Ramos (cell line): ENCODE measurements at regions not wholly inside any gene's neighbourhood (a gene's known extent, or its start where the extent isn't known, plus 50 kb on each side); places are given as distances from the start of the nearest gene placed in this dataset.
"Not testable (repeated sequence)": the region's sequence is repeated elsewhere in the genome, so short reads cannot be mapped to it uniquely, and the experiment has no call there.

Experiments used
- in situ Hi-C: fragments of 300-500 bp; cut with MboI; formaldehyde crosslinking; loops from one replicate; pipeline ENCODE4 v1.14.3; 2022; ENCODE audit warnings: low sequenced_read_pairs; ENCODE audit not compliant: unreplicated experiment

DNA sequence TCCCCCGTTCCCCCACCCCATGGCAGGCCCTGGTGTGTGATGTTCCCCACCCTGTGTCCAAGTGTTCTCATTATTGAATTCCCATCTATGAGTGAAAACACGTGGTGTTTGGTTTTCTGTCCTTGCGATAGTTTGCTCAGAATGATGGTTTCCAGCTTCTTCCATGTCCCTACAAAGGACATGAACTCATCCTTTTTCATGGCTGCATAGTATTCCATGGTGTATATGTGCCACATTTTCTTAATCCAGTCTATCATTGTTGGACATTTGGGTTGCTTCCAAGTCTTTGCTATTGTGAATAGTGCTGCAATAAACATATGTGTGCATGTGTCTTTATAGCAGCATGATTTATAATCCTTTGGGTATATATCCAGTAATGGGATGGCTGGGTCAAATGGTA is 135.0 kb upstream of the CCND2 start:
- in situ Hi-C loops, result not testable (repeated sequence)

DNA sequence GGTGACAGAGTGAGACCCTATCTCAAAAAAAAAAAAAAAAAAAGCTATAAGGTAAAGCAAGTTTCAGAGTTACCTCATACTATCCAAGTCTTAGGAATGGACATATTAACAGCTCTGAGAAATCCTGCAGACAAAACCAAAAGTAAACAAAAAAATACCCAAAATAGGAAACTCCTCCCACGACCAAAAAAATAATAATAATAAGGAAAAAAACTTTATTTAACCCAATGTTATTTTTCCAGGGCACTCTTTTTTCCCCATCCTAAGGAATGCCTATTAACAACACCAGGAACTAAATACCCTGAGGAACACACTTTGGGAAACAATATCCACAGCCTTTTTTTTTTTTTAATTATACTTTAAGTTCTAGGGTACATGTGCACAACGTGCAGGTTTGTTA is 135.5 kb upstream of the CCND2 start:
- in situ Hi-C loops, result no loop called here

DNA sequence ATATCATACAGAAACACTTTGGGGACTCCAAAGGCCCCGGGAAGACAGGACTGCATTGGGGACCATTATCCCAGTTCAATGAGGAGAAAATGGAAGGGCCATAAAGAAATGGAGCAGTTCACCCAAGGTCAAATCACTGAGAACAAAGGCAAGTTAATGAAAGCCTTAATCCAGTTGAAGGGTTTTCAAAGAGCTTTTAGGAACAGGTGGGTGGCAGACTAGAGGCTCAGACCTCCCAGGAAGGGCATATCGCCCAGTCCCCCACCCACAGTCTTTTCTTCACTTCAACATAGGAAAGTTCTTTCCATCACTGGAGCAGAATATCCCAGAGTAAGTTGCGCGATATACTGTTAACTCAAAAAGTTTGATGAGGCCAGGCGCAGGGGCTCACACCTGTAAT is 136.1 kb upstream of the CCND2 start:
- in situ Hi-C loops, result no loop called here

DNA sequence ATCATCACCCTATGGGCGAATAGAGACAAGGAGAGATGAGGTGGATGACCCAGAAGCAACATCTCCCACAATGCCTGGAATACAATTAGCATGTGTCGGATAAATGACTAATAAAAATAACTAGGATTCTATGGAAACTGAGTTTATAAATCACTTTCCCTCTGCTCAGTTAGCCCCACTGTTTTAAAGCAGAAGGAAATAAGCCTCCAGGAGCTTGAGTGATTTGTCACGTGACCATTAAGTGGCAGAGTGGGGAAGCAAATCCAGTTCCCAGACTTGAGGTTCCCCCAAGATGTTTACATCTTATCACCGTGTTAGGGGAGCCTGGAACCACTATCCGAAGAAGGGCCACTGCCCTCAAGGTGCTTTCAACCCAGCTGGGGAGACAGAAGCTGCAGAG is 136.5 kb upstream of the CCND2 start:
- in situ Hi-C loops, result no loop called here

DNA sequence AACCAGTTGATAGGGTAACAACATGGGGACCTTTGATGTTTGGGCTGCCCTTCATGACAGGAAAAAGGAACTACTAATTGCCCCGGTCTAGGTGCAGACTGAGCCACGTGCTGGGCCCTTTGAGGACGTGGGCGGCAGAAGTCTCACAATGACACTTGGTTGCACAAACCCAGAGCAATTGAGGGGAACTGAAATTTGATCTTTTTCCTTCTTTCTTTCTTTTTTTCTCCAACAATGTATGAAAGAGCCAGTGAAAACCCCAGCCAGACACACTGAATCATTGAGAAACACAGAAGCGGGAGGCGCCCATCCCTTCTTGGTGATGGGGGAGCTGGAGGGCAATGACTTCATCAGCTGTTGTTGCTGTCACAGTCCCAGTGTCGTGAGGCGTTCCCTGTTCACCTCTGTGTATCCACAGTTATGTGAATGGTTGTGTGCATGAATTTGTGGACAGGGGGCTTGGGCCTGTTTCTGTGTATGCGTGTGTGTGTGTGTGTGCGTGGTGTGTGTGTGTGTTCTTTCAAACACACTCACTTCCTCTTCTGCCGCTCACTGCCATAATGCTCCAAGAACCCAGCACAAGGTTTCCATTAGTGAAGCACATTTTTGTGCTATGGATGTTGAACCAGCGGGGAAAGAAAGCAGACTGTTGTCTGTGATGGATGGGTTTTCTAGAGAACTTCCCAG is 137.5 kb upstream of the CCND2 start:
- in situ Hi-C loops, result no loop called here

DNA sequence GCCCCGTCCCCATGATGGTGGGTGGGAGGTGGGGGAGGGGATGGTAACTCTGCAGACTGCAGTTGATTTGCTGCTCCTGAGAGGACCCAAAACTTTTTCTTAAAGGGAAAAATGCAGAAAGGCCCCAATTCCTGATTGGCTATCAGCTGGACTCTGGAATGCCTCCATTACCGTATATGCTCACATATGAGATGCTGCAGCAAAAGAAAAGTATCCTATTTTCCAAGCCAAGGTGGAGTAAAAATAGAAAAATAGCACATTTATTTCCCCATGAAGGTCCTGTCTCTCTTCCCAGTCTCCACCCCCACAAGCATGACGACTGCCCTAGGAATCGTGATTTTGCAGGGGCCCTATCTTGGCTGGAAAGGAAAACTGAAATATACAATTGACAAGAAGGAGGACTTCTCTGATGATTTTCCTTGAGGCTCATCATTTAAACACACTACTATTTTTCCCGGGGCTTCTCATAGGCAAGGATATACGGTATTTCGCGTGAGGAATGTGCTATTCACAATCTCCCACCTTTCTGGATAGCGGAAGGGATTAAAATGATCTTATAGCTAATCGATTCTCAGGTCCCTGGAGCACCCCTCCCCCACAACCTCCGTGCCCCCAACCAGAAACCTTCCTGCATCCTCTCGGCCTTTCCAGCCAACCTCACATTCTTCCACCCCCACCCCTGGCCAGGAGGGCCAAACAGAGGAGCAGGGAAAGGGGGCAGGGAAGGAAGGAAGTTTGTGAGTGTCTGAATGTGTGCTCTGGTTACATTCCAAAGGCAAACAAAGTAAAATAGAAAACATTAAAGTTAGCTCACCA is 138.9 kb upstream of the CCND2 start:
- in situ Hi-C loops, result no loop called here

DNA sequence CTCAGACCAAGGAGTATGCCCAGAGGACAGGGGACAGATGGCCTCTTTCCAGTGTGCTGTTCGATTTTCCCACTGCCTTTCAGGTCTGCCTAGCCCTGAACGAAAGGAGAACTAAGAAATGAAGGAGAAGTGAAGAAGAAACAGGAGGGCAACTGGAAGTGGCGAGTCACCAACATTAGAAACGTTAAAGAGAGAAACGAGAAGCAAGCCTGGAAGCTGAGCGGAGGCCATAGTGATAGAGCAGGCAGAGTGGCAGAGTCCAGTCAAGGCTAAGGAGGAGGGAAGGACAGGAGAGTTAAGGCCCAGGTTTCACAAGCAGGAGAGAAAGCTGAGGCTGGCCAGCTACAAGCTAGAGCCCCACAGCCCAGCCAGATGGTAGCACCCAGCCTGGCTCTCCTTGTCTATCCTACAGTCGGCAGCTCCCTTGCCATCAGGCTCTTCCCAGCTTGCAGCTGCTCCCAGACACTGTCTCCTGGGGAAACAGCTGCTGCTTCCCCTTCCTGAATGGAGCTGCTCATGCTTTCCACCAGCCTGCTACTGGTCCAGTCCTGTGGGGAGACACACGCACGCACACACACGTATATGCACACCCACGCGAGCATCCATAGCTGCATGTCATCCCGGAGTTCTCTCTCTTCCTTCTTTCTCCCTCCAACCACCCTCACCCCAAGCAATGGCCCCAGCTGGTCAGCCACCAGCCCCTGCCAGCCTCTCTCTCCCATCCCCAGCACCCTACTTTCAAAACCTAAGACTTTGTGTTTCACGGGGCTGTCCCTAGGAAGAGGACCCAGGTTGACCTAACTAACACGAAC is 139.7 kb upstream of the CCND2 start:
- in situ Hi-C loops, result no loop called here

DNA sequence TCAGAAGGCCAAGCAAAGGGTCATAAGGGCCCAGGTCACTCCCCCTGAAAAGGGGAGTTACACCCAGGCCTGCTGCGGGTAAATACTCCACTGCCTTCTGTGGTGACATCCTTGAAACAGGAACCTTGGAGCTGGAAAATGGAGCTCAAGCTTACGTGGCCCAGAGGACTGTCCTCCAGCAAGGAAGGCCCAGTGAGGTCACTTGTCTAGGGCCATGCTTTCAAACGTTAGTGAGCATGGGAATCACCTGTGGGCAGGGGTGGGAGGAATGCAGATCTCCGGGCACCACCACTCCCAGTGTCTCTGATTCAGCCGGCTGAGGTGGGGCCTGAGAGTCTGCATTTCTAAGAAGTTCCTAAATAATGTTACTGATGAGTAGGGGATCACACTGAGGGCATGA is 140.5 kb upstream of the CCND2 start:
- in situ Hi-C loops, result no loop called here

DNA sequence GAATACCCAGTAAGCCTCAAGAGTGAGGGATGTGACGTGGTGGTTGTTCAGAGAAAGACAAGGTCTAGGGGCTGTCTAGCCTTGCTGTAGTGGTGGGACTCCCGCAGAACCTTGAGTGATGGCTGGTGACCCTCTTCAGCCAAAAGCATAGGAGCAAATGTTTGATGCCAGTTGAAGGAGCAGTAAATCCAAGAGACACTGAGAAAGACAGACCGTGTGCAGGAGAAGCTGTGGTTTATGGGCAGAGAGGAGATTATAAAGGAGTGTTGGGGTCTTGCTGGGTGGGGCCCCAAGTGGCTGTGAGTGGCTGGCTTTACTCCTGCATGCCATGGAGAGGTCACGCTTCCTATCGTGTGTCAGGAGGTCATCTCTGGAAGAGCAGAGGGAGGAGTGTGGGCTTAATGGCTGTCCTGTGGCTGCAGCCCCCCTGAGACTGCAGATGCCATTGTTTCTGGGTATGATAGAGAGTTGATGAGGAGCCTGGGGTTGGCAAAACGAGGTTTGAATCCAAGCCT is 152.0 kb upstream of the CCND2 start:
- in situ Hi-C loops, result no loop called here

DNA sequence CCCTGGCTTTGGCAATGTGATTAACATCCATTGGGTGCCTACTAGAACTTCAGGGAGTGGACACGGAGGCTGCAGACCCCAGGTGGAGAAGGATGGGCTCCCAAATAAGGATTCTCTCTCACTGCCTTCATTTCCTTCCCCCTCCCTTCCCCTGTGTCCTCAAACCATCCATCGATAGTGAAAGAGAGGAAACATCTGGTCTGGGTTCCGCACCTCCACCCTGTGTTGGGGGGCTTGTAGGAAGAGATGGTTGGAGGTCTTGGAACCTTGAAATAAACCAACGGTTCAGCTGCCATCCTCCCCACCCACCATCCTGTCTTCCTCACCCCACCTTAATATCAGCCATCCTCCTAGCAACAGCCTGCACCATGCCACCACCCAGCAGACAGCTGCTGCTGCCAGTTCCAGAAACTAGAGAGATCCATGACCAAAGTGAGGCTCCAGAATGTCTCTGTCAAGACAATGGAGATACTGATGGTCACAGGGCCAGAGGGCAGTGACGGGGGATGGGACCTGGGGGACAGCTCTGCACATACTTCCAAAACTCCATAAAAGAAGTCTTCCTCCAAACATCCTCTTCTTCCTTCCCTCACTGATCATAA is 153.1 kb upstream of the CCND2 start:
- in situ Hi-C loops, result no loop called here

DNA sequence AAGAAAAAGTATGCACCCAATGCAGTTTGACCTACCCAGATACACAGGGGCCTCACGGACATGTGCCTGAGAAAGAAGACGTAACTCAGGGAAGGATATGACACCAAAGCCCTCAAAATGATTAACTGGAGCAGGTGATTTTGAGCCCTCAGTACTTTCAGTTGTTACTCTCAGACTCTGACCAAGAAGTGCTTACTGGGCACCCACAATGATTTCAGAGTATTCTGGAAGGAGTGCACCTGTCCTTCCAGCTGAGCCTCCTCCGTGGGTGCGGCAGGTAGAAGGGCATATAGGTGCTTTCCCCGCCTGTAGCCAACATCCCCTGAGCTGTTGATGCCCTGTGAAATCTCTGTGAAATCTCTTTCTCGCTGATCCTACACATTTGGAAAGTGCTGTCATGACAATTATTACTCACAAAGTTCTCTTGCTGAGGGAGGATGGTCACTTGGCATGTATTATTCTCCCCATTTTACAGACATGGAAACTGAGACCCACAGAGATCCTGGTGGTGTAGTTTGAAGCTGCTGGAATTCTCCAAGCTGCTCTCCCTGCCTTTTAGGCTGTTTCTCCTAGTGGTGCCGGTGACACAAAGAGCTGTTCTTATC is 154.3 kb upstream of the CCND2 start:
- in situ Hi-C loops, result no loop called here

DNA sequence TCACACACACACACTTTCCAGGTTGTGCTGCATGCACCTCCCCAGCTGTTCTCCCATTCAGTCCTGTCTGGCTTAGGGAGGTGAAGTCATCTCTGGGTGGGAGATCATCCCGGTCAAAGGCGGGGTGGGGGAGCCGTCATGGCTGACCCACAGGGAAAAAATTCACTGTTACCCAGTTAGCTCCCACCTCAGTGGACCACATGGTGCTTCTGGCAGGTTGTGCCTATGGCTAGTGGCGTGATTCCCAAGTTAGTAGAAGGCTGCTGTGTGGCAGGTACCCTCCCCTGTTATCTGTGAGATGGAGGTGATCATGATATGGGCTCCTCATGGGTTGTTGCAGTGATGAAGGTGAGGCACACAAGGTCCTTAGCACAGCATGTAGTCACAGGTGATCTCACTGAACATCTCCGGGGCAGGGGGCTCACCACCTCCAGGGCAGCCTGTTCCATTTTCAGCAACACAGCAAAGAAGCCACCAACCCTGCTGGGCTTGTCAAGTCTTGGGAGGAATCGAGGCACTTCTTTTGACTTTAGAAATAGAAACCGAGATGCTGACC is 154.9 kb upstream of the CCND2 start:
- in situ Hi-C loops, result no loop called here

DNA sequence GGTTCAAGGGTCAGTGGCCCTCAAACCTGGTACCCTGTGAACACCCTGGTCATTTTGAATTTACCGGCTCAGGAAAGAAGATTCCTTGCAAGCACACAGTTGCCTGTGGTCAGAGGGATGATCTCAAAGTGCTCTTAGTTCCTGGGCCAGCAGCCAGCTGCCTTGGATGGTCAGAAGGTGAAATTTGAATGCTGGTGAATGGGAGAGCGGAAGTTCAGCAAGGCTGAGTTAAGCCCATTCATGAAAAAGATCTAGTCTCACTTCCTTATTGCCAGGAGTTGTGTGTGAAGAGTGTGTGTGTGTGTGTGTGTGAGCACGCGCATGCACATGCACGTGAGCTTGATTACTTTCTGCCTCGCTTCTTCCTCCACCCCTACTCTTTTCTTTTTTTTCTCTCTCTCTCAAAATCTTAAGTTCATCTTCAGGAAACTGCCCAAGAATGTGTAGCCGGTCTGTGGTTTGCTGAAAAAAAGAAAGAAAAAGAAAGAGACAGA is 155.5 kb upstream of the CCND2 start:
- in situ Hi-C loops, result no loop called here

DNA sequence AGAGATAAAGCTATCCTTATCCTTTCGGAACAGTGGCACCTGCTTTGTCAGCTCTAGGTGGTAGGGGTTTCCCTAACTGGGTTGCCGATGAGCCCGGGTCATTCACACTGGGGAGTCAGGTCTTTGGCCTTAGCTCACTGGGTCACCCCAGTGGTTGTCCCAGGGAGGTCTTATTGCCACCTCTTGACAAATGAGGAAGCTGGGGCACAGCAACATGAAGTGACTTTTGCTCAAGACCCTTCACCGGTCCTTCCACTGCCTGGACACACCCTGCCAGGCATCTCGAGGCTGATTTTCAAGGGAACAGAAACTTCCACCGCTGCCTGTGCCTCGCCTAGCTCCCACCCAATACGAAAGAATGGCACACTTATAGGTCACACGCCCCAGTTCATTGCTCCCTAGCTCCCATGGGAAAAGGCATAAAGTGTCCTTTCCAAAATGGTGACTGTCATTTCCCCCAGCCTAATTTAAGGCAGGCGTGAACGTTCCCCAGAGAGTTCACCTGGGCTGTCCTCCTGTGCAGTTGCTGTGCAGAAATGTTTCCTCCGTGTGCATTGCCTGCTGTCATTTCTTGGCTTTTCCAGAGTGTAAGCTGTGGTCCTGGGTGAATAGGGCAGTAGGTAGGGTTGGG is 156.1 kb upstream of the CCND2 start:
- in situ Hi-C loops, result no loop called here

DNA sequence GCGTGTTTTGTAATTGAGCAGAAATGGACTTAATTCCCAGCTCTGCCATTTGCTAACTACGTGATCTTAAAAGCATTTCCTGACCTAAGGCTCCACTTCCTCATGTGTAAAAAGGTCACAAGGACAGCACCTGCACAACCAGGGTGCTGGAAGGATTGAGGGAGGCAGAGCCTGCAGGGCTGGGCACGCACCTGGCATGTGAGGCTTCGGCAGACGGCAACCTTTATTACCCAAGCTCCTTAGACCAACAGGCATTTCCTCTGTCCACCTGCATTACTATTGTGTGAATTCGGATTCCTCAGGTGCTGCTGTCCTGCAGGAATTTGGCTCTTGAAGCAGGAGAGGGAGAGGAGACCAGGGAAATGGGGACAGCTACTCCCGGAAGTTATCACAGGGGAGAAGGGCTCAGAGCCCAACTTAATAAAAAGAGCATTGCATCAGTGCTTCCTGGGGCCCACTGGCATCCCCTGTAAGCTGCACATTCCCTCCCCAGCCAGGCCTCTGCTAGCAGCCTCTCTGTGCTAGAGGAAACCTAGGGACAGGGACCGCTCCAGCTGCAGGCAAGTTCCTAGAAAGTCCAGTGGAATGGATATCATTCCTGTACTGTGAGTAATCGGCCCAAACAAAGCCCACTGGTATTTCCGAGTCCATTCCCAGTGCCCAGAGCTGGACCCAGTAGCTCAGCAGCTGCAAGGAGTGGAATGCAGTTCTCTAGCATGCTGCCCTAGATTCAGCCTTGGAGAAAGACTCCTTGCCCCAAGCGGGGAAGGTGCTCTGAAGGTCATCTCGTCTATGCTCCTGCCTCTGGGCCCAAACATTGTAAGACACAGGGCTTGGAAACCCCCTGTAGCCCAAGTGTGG is 157.1 kb upstream of the CCND2 start:
- in situ Hi-C loops, result no loop called here

DNA sequence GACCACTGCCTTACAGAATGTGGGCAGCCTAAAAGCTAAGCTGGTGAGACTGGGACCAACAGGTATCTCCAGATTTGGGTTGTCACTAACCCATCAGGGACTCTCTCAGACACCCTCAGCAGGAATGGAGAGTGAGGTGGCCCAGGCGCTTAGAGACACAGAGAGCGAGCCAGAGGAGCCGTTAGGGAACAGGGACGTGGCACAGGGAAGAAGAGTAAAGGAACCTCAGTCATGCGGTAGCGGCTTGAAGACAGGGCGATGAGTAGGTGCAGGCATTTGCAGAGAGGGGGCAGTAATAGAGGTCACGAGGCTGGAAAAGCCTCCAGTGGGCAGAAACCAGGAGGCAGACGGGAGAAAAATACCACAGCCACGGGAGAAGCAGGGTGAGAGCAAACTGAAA is 158.0 kb upstream of the CCND2 start:
- in situ Hi-C loops, result no loop called here

DNA sequence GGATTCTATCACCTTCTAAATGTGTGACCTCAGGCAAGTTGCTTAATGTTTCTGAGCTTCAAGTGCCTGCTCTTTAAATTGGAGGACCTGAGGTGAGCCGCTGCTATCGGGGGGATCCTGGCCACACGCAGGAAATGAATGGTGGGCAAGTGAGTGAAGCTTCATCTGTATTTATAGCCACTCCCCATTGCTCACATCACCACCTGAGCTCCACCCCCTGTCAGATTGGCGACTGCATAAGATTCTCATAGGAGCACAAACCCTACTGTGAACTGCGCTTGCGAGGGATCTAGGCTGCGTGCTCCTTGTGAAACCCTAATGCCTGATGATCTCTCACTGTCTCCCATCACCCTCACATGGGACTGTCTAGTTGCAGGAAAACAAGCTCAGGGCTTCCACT is 158.6 kb upstream of the CCND2 start:
- in situ Hi-C loops, result no loop called here

DNA sequence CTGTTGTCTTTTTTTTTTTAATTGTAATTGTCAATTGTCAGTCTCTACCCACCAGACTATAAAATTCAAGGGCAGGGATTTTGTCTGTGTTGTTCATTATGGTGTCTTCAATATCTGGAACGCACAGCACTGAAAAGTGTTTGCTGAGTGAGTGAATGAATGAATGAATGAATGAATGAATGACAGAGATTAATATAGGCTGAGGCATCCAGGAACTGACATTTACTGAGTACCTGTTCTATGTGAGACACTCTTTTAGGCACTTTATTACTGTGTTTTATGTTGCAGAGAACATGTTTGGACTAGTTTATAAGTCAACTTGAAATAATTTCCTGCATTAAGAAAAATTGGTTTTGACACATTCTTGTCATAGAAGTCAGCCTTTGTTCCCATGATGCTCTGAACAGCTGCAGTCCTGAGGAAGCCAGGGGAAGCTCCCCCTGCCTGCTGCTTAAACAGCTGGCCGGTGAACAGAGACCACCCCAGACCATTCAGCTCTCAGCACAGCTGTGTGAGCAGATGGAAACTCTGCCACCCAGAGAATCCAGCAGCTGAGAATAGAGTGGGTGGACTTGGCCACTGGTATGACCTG is 160.7 kb upstream of the CCND2 start:
- in situ Hi-C loops, result no loop called here
